Panc1 (cell line): ENCODE measurements at regions not wholly inside any gene's neighbourhood (a gene's known extent, or its start where the extent isn't known, plus 50 kb on each side); places are given as distances from the start of the nearest gene placed in this dataset.

Experiments
- ATAC-seq: fragments of 200-7000 bp; cut with Tn5 transposase; 2 replicates; pipeline ENCODE4 v1.9.1; 2020; ENCODE audit warnings: mild to moderate bottlenecking, moderate library complexity
- BruUV-seq: library from RNA; stranded (reverse); fragments of 400-500 nt; replicated peaks from 2 replicates; lab custom pipeline; 2021; lab: Mats Ljungman, UMichigan
- CTCF ChIA-PET: fragments of 300-600 bp; sonication (Branson Sonifier 250); formaldehyde crosslinking; loops from one replicate; lab custom pipeline; 2022; ENCODE audit warnings: antibody characterized with exemption; lab: Charles Lee
- POLR2A ChIA-PET: fragments of 300-600 bp; sonication (Branson Sonifier 250); formaldehyde crosslinking; loops from one replicate; lab custom pipeline; 2022; ENCODE audit warnings: antibody characterized with exemption; lab: Charles Lee
- DNase-seq: peaks from one replicate; pipeline ENCODE4 v3.0.0-alpha.2; 2010; ENCODE audit warnings: low read depth, low spot score
- H3K27ac ChIP-seq: 2 replicates; pipeline ENCODE4 v1.5.1; 2011; ENCODE audit warnings: mild to moderate bottlenecking, low read length, inconsistent platforms
- H3K27me3 ChIP-seq: fragments of 200-500 bp; sonication (Bioruptor generic); 2 replicates; pipeline ENCODE4 v1.6.0; 2014; ENCODE audit warnings: low read length, inconsistent platforms; ENCODE audit not compliant: control insufficient read depth, insufficient read depth
- H3K36me3 ChIP-seq: fragments of 200-500 bp; sonication (Bioruptor generic); 2 replicates; pipeline ENCODE4 v1.5.1; 2014; ENCODE audit warnings: inconsistent platforms, mild to moderate bottlenecking, low read length, moderate library complexity; ENCODE audit not compliant: control insufficient read depth, insufficient read depth
- H3K4me1 ChIP-seq: 2 replicates; pipeline ENCODE4 v1.5.1; 2011; ENCODE audit warnings: inconsistent platforms, mild to moderate bottlenecking, low read length, moderate library complexity; ENCODE audit not compliant: control insufficient read depth, insufficient read depth
- H3K4me3 ChIP-seq, 2 experiments: 2 replicates each; pipeline ENCODE4 v1.5.1; 2011 to 2012; ENCODE audit warnings: low read depth in 2 of 2, low read length in 2 of 2, mild to moderate bottlenecking in 2 of 2, inconsistent platforms in 1 of 2, moderate library complexity in 1 of 2
- H3K9me3 ChIP-seq: fragments of 200-500 bp; sonication (Bioruptor generic); 2 replicates; pipeline ENCODE4 v1.5.1; 2014; ENCODE audit warnings: low read depth, mild to moderate bottlenecking, inconsistent platforms, low read length, moderate library complexity; ENCODE audit not compliant: control insufficient read depth, insufficient read depth
- POLR2AphosphoS5 ChIP-seq: IDR thresholded peaks from 2 replicates; pipeline ENCODE4 v1.6.1; 2012; ENCODE audit warnings: mild to moderate bottlenecking, low read depth, low read length, moderate library complexity
- REST ChIP-seq, 2 experiments: IDR thresholded peaks; 2 replicates each; pipeline ENCODE4 v1.6.1; 2011 to 2012; ENCODE audit warnings: low read depth in 2 of 2, control low read depth in 1 of 2, low read length in 1 of 2, mild to moderate bottlenecking in 1 of 2, moderate library complexity in 1 of 2; ENCODE audit not compliant: insufficient read depth in 1 of 2
- SIN3A ChIP-seq: IDR thresholded peaks from 2 replicates; pipeline ENCODE4 v1.6.1; 2012; ENCODE audit warnings: low read depth, mild to moderate bottlenecking, low read length, moderate library complexity, borderline replicate concordance; ENCODE audit not compliant: insufficient read depth
- TCF7L2 ChIP-seq: IDR thresholded peaks from 2 replicates; pipeline ENCODE4 v1.6.1; 2011; ENCODE audit warnings: mild to moderate bottlenecking, low read depth, low read length, inconsistent platforms
- in situ Hi-C: cut with HindIII; loops from 2 replicates; pipeline ENCODE4 v1.10.0; 2016; ENCODE audit warnings: low sequenced_read_pairs, low pct_unique_long_range_greater_than_20kb
- intact Hi-C: fragments of 100-400 bp; cut with micrococcal nuclease; formaldehyde crosslinking; loops from one replicate; pipeline ENCODE4 v1.10.0; 2022; ENCODE audit not compliant: unreplicated experiment
- TF ChIP-seq, protein P1 (sequence below): fragments of 450-650 bp; IDR thresholded peaks from 2 replicates; pipeline ENCODE4 v1.5.1; 2017; ENCODE audit warnings: mild to moderate bottlenecking

- Histone ChIP-seq H3K4me1 (no peaks in the 10 kb centered on the region), H3K36me3 (no peaks in the 10 kb centered on the region), H3K4me3 (no peak overlapping the region), H3K27me3 (no peaks in the 10 kb centered on the region), H3K27ac (no peak overlapping the region; the same call in 1 of the 2 replicates), H3K9me3 (no peaks in the 10 kb centered on the region)
- intact Hi-C loops: loop anchor here (5.0 to 10.0 kb wide), 2 partner anchors 110 to 392 kb away; no protein-coding TSS in a partner anchor
- TF ChIP-seq, protein P1, sequence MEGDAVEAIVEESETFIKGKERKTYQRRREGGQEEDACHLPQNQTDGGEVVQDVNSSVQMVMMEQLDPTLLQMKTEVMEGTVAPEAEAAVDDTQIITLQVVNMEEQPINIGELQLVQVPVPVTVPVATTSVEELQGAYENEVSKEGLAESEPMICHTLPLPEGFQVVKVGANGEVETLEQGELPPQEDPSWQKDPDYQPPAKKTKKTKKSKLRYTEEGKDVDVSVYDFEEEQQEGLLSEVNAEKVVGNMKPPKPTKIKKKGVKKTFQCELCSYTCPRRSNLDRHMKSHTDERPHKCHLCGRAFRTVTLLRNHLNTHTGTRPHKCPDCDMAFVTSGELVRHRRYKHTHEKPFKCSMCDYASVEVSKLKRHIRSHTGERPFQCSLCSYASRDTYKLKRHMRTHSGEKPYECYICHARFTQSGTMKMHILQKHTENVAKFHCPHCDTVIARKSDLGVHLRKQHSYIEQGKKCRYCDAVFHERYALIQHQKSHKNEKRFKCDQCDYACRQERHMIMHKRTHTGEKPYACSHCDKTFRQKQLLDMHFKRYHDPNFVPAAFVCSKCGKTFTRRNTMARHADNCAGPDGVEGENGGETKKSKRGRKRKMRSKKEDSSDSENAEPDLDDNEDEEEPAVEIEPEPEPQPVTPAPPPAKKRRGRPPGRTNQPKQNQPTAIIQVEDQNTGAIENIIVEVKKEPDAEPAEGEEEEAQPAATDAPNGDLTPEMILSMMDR: no peak
- no peak for TF ChIP-seq POLR2AphosphoS5
- no peak for TF ChIP-seq TCF7L2
- no peak for TF ChIP-seq SIN3A
- no peak for TF ChIP-seq REST (IDR thresholded peaks at IDR 0.05; ENCODE audit: insufficient read depth in 1 of 2, low read depth in 2 of 2, low read length in 1 of 2)
- BruUV-seq: no TSS peak
- no peak for ATAC-seq
- in situ Hi-C loops: no loop called here
- ChIA-PET CTCF (no interaction called here), POLR2A (interaction anchor here (0.6 kb wide), 1 partner anchor 392 kb away, joined by 10 read pairs; no protein-coding TSS in a partner anchor)
- DNase-seq: no peak
Observed at GRCh38 chr13:31914843-31915242, 116.7 kb upstream of the FRY start.

DNA sequence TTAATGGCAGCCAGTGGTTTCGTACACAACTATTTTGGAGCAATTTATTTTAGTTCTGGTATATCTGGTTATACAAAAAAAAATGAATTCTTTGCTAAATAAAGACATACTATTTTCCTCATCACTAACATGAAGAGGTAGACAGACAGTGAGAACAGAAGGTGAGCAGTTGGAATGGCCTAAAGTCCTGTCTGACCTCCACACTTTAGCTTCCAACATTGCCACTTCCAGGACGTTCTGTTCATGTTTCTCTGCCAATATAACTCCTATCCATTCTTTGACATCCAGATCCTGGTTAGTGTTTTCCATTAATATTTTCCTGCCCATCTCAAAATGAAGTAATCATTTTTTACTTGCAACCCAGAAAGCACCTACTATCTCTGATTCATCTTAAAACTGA, 112.9 kb upstream of the FRY start:
- POLR2A ChIA-PET: no interaction called here
- CTCF ChIA-PET: no interaction called here
- Histone ChIP-seq H3K4me1 (no peaks in the 10 kb centered on the region), H3K27ac (no peak overlapping the region), H3K27me3 (no peaks in the 10 kb centered on the region), H3K36me3 (no peaks in the 10 kb centered on the region), H3K9me3 (no peaks in the 10 kb centered on the region), H3K4me3 (no peak overlapping the region)
- BruUV-seq: no TSS peak
- no peak for ATAC-seq
- TF ChIP-seq SIN3A: no peak
- no peak for TF ChIP-seq TCF7L2
- no peak for TF ChIP-seq REST (IDR thresholded peaks at IDR 0.05; ENCODE audit: insufficient read depth in 1 of 2, low read depth in 2 of 2, low read length in 1 of 2)
- no peak for TF ChIP-seq POLR2AphosphoS5
- DNase-seq: no peak
- intact Hi-C loops: loop anchor here (10.0 kb wide), 1 partner anchor 106 kb away; no protein-coding TSS in a partner anchor
- in situ Hi-C loops: no loop called here
